ENCODE measurements at regions not wholly inside any gene's neighbourhood (a gene's known extent, or its start where the extent isn't known, plus 50 kb on each side); places are given as distances from the start of the nearest gene placed in this dataset.

GRCh38 chr5:92644266-92644886 lies 936.6 kb downstream of the NR2F1-AS1 start:
- in situ Hi-C loops (cut with HindIII; ENCODE audit: low sequenced_read_pairs): no loop called here
- no peak for DNase-seq (ENCODE audit: low read depth, low spot score)
- peak; percentile 14 for TF ChIP-seq CTCF (IDR thresholded peaks at IDR 0.05; ENCODE audit: low read depth, low read length)
- no peak overlapping the region for H3K4me3 ChIP-seq (ENCODE audit: low read depth, low read length)

GRCh38 chr5:92641031-92641962 lies 939.7 kb downstream of the NR2F1-AS1 start:
- peak; percentile 89 for DNase-seq (ENCODE audit: low read depth, low spot score)
- in situ Hi-C loops (cut with HindIII; ENCODE audit: low sequenced_read_pairs): no loop called here
- no peak for TF ChIP-seq CTCF (IDR thresholded peaks at IDR 0.05; ENCODE audit: low read depth, low read length)
- peak overlapping the region; percentile 15 for H3K4me3 ChIP-seq (ENCODE audit: low read depth, low read length)

- no peak for TF ChIP-seq CTCF (IDR thresholded peaks at IDR 0.05; ENCODE audit: low read depth, low read length)
- H3K4me3 ChIP-seq (ENCODE audit: low read depth, low read length): no peak overlapping the region
- in situ Hi-C loops (cut with HindIII; ENCODE audit: low sequenced_read_pairs): no loop called here
- DNase-seq (ENCODE audit: low read depth, low spot score): no peak
These were observed 940.7 kb downstream of the NR2F1-AS1 start for GRCh38 chr5:92640340-92640739.

GRCh38 chr5:92637960-92638359 lies 943.1 kb downstream of the NR2F1-AS1 start:
- no peak for TF ChIP-seq CTCF (IDR thresholded peaks at IDR 0.05; ENCODE audit: low read depth, low read length)
- H3K4me3 ChIP-seq (ENCODE audit: low read depth, low read length): no peak overlapping the region
- in situ Hi-C loops (cut with HindIII; ENCODE audit: low sequenced_read_pairs): no loop called here
- DNase-seq (ENCODE audit: low read depth, low spot score): no peak

GRCh38 chr5:92637247-92637646 lies 943.8 kb downstream of the NR2F1-AS1 start:
- no peak overlapping the region for H3K4me3 ChIP-seq (ENCODE audit: low read depth, low read length)
- in situ Hi-C loops (cut with HindIII; ENCODE audit: low sequenced_read_pairs): no loop called here
- TF ChIP-seq CTCF (IDR thresholded peaks at IDR 0.05; ENCODE audit: low read depth, low read length): no peak
- no peak for DNase-seq (ENCODE audit: low read depth, low spot score)

GRCh38 chr5:92635001-92635461 lies 946.0 kb downstream of the NR2F1-AS1 start:
- in situ Hi-C loops (cut with HindIII; ENCODE audit: low sequenced_read_pairs): no loop called here
- TF ChIP-seq CTCF (IDR thresholded peaks at IDR 0.05; ENCODE audit: low read depth, low read length): no peak
- H3K4me3 ChIP-seq (ENCODE audit: low read depth, low read length): no peak overlapping the region
- no peak for DNase-seq (ENCODE audit: low read depth, low spot score)
